Erythroblast (primary cell): ENCODE measurements at regions not wholly inside any gene's neighbourhood (a gene's known extent, or its start where the extent isn't known, plus 50 kb on each side); places are given as distances from the start of the nearest gene placed in this dataset.

ENCODE experiments used
- GATA1 ChIP-seq: IDR thresholded peaks from 2 replicates; pipeline ENCODE4 v1.6.1; 2011; ENCODE audit warnings: low read depth, mild to moderate bottlenecking, control low read depth, low read length, moderate library complexity
- POLR2A ChIP-seq: IDR thresholded peaks from 2 replicates; pipeline ENCODE4 v1.6.1; 2011; ENCODE audit warnings: mild to moderate bottlenecking, low read length

DNA sequence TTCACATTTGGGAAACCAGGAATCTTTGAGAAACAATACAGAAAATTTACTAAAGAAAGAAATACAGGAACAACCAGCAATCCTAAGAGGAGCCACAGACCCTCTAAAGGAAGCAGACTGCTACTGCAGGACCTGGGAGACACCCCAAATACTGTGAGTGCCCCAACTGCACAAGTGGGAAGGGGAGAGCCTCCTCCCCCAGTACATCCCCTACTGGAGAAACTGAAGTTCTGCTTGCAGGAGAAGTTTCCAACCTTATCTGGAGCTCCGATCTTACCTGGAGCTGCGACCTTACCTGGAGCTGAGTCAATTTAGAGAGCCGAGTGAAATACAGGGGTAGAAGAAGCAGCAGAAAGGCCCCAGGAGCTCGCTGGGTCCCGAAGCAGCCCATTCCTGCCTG, 236.4 kb upstream of the SPRY2 start:
- TF ChIP-seq POLR2A (no peak), GATA1 (no peak)
